Psoas muscle (tissue), 7 donors: ENCODE measurements at regions not wholly inside any gene's neighbourhood (a gene's known extent, or its start where the extent isn't known, plus 50 kb on each side); places are given as distances from the start of the nearest gene placed in this dataset.

Source experiments
- ATAC-seq, 4 donors: fragments of 200-7000 bp; cut with Tn5 transposase; one replicate each; pipeline ENCODE4 v1.9.1; 2020; ENCODE audit warnings: moderate library complexity in 3 of 4, mild to moderate bottlenecking in 2 of 4
- DNase-seq, 2 donors: peaks; one replicate each; pipeline ENCODE4 v3.0.0-alpha.2; 2020
- H3K27ac ChIP-seq: fragments of 200-600 bp; one replicate; pipeline ENCODE4 v1.8.0; 2022
- H3K27me3 ChIP-seq, 3 donors: fragments of 200-600 bp in 1 of 3; one replicate each; pipeline versions ENCODE4 v1.6.1 to v1.8.0; 2013 to 2022; ENCODE audit warnings: low read length in 2 of 3, mild to moderate bottlenecking in 2 of 3, moderate library complexity in 1 of 3; ENCODE audit not compliant: insufficient read depth in 3 of 3
- H3K36me3 ChIP-seq, 2 donors: fragments of 200-600 bp in 1 of 2; one replicate each; pipeline versions ENCODE4 v1.6.1 to v1.8.0; 2013 to 2022; ENCODE audit warnings: low read depth in 1 of 2, mild to moderate bottlenecking in 1 of 2, moderate library complexity in 1 of 2; ENCODE audit not compliant: insufficient read depth in 1 of 2
- H3K4me1 ChIP-seq: fragments of 200-600 bp; one replicate; pipeline ENCODE4 v1.8.0; 2022
- H3K4me3 ChIP-seq: fragments of 200-600 bp; one replicate; pipeline ENCODE4 v1.8.0; 2022; ENCODE audit warnings: mild to moderate bottlenecking
- H3K9me3 ChIP-seq: fragments of 200-600 bp; one replicate; pipeline ENCODE4 v1.8.0; 2022
- WGBS, 3 donors: extraction: QIAGEN DNeasy Blood & Tissue Kit; methylation state at CpG; one replicate each; pipeline versions ENCODE4 v1.1.6 to v1.1.7; 2013; 5-methylcytosine and 5-hydroxymethylcytosine counted together
- intact Hi-C, 2 donors: fragments of 100-400 bp; cut with DNase I; formaldehyde crosslinking; loops; one replicate each; pipeline versions ENCODE4 v1.11.0 to v1.14.2; 2022
- TF ChIP-seq, protein P1 (sequence below): fragments of 200-600 bp; IDR thresholded peaks from one replicate; pipeline ENCODE4 v1.8.0; 2022; ENCODE audit warnings: antibody characterized with exemption
- donor health status: healthy with polysubstance abuse.
- donor health status: DM: no; HTN: no; CAD: no; lungs with moderate emphysema.
- donor health status: Bipolar disorder and iron deficiency.
- donor health status: healthy.
- donor health status: DM: yes; HTN: yes; CAD: no.
- donor health status: DM: no; HTN: no; CAD: no.
- donor health status: DM: yes; HTN: yes; CAD: no.

DNA sequence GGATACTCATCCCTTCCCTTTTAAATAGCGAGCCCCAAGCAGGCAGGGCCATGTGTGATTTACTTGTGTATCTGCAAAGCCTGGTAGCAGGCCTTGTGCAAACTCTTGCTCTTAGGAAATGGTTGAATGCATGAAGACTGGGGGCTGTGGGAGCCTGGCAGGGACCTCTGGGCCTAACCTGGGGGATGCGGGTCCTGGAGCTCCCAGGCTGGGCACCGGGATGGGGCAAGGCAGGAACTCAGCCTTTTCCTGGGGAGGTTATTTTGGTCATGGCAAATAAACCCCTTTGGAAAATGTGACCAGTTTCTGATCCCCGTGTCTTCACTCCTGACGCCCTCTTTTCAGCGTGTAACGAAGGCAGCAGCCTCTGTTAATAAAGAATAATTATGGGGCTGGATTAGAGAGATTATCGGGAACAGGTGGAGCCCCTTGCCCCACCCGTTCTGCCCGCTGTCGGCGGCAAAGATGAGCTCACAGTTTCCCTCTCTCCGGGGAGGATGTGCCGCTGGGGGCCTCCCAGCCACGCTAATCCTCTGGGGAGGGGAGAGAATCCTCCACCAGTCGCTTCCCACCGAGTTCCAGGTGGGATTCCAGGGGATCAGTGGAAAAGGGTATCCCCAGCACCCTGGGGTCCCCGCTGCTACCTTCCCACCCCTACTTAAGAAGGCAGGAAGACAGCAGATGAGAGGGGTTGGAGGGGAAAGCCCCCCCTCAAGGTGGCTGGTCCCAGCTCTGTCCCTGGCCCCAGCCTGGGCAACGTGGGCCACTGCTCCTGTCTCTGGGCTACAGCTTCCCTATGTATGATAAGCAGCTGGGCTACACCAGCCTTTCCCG is 69.7 kb upstream of the WNT4 start:
- Histone ChIP-seq H3K36me3 (no peaks in the 10 kb centered on the region), H3K27me3 (peaks cover 0 to 54% (median 16%) of the 10 kb centered on the region in 3 donors), H3K9me3 (no peaks in the 10 kb centered on the region), H3K4me1 (no peaks in the 10 kb centered on the region), H3K4me3 (no peak overlapping the region), H3K27ac (no peak overlapping the region)
- 17 to 19% (median 18%) methylated on average over 20 of the region's 20 CpGs for WGBS, 3 donors
- TF ChIP-seq, protein P1, sequence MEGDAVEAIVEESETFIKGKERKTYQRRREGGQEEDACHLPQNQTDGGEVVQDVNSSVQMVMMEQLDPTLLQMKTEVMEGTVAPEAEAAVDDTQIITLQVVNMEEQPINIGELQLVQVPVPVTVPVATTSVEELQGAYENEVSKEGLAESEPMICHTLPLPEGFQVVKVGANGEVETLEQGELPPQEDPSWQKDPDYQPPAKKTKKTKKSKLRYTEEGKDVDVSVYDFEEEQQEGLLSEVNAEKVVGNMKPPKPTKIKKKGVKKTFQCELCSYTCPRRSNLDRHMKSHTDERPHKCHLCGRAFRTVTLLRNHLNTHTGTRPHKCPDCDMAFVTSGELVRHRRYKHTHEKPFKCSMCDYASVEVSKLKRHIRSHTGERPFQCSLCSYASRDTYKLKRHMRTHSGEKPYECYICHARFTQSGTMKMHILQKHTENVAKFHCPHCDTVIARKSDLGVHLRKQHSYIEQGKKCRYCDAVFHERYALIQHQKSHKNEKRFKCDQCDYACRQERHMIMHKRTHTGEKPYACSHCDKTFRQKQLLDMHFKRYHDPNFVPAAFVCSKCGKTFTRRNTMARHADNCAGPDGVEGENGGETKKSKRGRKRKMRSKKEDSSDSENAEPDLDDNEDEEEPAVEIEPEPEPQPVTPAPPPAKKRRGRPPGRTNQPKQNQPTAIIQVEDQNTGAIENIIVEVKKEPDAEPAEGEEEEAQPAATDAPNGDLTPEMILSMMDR = no peak
- ATAC-seq (no peak), DNase-seq (no peak)
- intact Hi-C loops = no loop called here

DNA sequence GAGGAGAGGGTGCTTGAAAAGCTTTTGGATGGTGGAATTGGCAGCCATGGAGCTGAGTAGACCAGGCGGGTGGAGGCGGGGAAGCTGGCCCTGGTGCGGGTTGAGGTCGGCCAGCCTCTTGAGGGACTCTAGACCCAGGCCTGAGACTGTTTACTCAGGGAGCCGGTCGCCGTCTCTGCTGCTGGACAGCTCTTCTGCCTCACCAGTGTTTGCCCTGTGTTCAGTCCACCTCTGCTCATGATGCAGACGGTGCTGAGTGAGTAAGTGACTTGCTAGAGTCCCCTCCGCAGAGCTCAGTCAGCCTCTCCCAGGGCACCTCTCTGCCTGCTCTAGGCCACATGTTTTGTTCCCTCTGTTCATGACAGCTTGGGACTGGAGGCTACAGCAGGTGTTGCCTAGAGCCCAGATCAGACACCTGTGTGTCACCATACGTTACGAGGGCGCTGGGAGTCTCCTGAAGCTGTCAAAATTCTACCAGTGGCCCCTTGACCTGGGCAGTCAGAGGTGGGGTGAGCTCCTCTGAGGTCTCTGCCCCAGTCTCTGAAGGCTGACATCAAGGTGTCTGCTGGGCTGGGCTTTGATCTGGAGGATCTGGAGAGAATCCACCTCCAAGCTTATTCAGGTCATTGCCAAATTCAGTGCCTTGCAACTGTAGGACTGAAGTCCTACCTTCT is 73.5 kb upstream of the WNT4 start:
- H3K4me3 ChIP-seq = no peak overlapping the region
- no peaks in the 10 kb centered on the region for H3K36me3 ChIP-seq
- intact Hi-C loops = no loop called here
- H3K9me3 ChIP-seq = no peaks in the 10 kb centered on the region
- H3K27ac ChIP-seq = no peak overlapping the region
- no peaks in the 10 kb centered on the region for H3K4me1 ChIP-seq
- no peak for ATAC-seq
- TF ChIP-seq, protein P1 = no peak
- H3K27me3 ChIP-seq = peaks cover 0 to 28% (median 10%) of the 10 kb centered on the region in 3 donors
- WGBS, 3 donors = 52 to 65% (median 58%) methylated on average over 12 of the region's 12 CpGs
- DNase-seq = no peak

DNA sequence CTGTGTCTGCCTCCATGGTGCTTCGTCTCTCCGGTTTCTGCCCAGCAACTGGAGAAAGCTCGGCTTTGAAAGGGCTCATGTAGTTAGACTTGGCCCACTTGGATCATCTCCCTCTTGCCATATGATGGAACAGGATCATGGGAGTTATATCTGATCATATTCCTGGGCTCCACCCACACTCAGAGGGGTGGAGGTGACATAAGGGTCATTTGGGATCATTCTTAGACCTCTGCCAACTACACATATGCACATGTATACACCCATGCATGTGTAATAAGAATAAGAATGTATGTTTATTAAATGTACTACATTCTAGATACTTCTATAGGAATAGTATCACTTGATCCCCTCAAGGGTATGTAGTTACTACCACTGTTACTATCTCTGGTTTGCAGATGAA is 74.1 kb upstream of the WNT4 start:
- WGBS, 3 donors = 45 to 86% (median 76%) methylated on average over 3 of the region's 3 CpGs
- Histone ChIP-seq H3K36me3 (no peaks in the 10 kb centered on the region), H3K27me3 (peaks cover 0 to 22% (median 13%) of the 10 kb centered on the region in 3 donors), H3K27ac (no peak overlapping the region), H3K9me3 (no peaks in the 10 kb centered on the region), H3K4me3 (no peak overlapping the region), H3K4me1 (no peaks in the 10 kb centered on the region)
- intact Hi-C loops = no loop called here
- ATAC-seq (peak in 1 of 4 donors; percentile 21), DNase-seq (no peak)
- TF ChIP-seq, protein P1 = no peak

DNA sequence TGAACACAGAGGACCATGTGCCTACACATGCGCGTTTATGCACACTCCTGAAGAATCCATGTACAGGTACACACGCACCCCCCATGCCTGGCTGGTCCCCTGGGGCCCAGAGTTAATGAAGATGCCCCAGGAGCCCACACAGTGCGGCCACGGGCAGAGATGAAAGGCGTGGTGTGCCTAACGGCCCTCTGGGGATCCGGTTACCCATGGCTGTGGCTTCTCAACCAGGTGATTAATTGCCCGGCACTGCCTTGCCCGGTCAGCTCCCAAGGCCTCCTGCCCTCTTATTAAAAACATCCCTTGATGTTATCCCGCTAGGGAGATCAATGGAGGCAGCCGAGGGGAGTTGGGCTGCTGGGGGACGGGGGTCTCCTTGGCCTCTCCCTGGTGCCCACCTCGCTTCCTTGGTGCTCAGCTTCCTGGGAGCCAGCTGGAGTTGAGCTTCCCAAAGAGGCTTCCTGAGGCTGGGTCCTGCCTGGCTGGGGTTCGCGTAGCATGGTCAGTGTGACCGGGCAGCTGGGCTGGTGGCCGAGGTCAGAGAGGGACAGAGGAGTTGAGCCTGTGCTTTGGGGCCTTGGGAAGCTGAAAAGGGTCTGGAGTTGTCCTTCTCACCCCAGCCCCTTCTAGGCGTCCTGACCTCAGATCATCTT is 75.0 kb upstream of the WNT4 start:
- no peak for DNase-seq
- Histone ChIP-seq H3K9me3 (no peaks in the 10 kb centered on the region), H3K4me1 (no peaks in the 10 kb centered on the region), H3K4me3 (no peak overlapping the region), H3K27ac (no peak overlapping the region), H3K27me3 (peaks cover 0 to 13% (median 7%) of the 10 kb centered on the region in 3 donors), H3K36me3 (no peaks in the 10 kb centered on the region)
- TF ChIP-seq, protein P1 = no peak
- peak in 2 of 4 donors; percentile 34 to 82 for ATAC-seq
- intact Hi-C loops = no loop called here
- 60 to 68% (median 61%) methylated on average over 18 to 19 of the region's 19 CpGs for WGBS, 3 donors
